BJ (cell line): ENCODE measurements at regions not wholly inside any gene's neighbourhood (a gene's known extent, or its start where the extent isn't known, plus 50 kb on each side); places are given as distances from the start of the nearest gene placed in this dataset.

Experiments used
- CTCF ChIA-PET: fragments of 350-600 bp; formaldehyde crosslinking; extraction: SDS; loops from one replicate; lab custom pipeline; 2021; ENCODE audit warnings: antibody characterized with exemption, inconsistent platforms; lab: Yijun Ruan, JAX
- POLR2A ChIA-PET: fragments of 300-600 bp; sonication (Branson Sonifier 250); formaldehyde crosslinking; extraction: SDS; loops from one replicate; lab custom pipeline; 2021; ENCODE audit warnings: antibody characterized with exemption; lab: Charles Lee
- DNase-seq: peaks from one replicate; pipeline ENCODE4 v3.0.0-alpha.2; 2011; ENCODE audit warnings: low read depth
- H3K27me3 ChIP-seq: 2 replicates; pipeline ENCODE4 v1.6.0; 2011; ENCODE audit warnings: low read length; ENCODE audit not compliant: control insufficient read depth, insufficient read depth
- H3K36me3 ChIP-seq: 2 replicates; pipeline ENCODE4 v1.5.1; 2011; ENCODE audit warnings: low read length; ENCODE audit not compliant: control insufficient read depth, insufficient read depth
- H3K4me3 ChIP-seq: 2 replicates; pipeline ENCODE4 v1.5.1; 2011; ENCODE audit warnings: low read depth, mild to moderate bottlenecking, control low read depth, low read length
- TF ChIP-seq, protein P1 (sequence below): IDR thresholded peaks from 2 replicates; pipeline ENCODE4 v1.5.1; 2011; ENCODE audit warnings: low read depth, mild to moderate bottlenecking, control low read depth, inconsistent platforms, low read length, moderate library complexity; ENCODE audit not compliant: insufficient read depth

DNA sequence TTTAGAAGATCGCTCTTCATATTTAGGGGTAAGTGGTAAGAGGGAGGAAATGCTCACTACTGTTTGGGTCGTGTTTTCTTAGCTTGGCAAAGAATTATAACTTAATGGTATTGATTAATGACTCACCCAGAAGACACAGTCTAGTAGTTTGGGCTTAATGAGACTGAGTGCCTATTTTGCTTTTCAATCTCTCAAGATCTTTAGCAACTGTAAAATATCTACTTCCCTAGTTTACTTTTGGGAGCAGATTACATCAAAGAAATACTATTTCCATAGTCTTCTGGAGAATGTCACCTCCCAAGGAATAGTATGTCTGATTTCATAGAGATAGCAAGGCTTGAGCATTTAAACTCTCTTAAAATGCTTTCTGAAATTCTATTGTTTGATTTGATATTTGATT lies 100.5 kb upstream of the SLC25A13 start:
- H3K27me3 ChIP-seq, result no peaks in the 10 kb centered on the region; the same call in 1 of the 2 replicates
- no peak overlapping the region for H3K4me3 ChIP-seq
- POLR2A ChIA-PET, result no interaction called here
- TF ChIP-seq, protein P1, sequence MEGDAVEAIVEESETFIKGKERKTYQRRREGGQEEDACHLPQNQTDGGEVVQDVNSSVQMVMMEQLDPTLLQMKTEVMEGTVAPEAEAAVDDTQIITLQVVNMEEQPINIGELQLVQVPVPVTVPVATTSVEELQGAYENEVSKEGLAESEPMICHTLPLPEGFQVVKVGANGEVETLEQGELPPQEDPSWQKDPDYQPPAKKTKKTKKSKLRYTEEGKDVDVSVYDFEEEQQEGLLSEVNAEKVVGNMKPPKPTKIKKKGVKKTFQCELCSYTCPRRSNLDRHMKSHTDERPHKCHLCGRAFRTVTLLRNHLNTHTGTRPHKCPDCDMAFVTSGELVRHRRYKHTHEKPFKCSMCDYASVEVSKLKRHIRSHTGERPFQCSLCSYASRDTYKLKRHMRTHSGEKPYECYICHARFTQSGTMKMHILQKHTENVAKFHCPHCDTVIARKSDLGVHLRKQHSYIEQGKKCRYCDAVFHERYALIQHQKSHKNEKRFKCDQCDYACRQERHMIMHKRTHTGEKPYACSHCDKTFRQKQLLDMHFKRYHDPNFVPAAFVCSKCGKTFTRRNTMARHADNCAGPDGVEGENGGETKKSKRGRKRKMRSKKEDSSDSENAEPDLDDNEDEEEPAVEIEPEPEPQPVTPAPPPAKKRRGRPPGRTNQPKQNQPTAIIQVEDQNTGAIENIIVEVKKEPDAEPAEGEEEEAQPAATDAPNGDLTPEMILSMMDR, result no peak
- no peaks in the 10 kb centered on the region for H3K36me3 ChIP-seq
- DNase-seq, result no peak
- CTCF ChIA-PET, result no interaction called here

DNA sequence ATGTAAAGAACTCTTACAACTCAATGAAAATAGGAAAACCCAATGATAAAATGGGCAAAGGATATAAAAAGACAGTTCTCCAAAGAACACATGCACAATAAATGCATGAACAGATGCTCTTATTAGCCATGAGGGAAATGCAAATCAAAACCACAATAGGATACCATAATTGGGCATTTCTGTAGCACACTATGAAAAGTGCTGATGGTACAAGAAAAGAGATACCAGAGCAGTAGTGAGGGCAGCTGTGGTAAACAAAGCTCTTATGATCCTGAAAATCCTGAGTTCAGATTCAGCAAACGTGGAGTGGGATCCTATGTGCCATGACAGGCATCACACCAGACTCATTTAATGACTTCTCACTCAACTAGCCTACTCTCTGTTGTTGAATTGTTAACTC lies 96.7 kb upstream of the SLC25A13 start:
- CTCF ChIA-PET, result no interaction called here
- TF ChIP-seq, protein P1, result no peak
- Histone ChIP-seq H3K4me3 (no peak overlapping the region), H3K36me3 (no peaks in the 10 kb centered on the region), H3K27me3 (no peaks in the 10 kb centered on the region; the same call in 1 of the 2 replicates)
- POLR2A ChIA-PET, result no interaction called here
- no peak for DNase-seq

DNA sequence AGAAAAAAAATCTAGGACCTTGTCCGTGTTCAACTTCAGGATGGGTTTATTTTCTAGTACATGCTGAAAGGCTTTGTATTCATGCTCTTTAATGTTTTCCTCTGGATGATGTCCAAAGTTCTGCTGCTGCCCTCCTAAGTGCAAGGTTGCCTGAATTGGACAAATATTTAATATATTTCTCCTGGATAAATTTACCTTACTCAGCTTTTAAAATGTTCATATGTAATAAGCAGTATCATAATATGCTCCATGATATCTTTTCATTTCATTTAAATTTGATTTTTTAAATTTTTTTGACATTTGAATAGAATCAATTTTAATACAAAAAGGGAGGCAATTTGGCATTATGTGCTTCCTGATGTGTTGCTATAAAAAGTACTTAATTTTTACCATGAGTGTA lies 95.9 kb upstream of the SLC25A13 start:
- no peak for DNase-seq
- POLR2A ChIA-PET, result no interaction called here
- no peak overlapping the region for H3K4me3 ChIP-seq
- CTCF ChIA-PET, result no interaction called here
- TF ChIP-seq, protein P1, result no peak
- no peaks in the 10 kb centered on the region for H3K36me3 ChIP-seq
- H3K27me3 ChIP-seq, result no peaks in the 10 kb centered on the region; the same call in 1 of the 2 replicates

DNA sequence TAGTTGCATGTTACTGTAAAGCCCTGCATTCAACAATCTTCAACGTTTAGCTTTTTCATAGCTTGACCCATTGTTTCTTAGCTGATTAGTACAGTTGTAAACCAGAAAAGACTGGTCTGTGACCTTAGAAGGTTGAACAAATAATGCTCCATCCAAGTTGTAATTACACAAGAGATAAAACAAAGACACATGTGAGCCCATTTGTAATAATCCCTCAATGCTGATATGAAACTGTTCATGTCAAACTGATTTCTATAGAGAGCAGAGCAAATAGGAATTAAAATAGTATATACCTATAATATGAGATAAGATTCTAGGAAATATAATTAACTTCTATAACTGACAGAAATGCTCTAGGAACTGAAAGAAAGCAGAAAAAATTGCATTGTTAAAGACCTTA lies 94.7 kb upstream of the SLC25A13 start:
- Histone ChIP-seq H3K36me3 (no peaks in the 10 kb centered on the region), H3K4me3 (no peak overlapping the region), H3K27me3 (no peaks in the 10 kb centered on the region; the same call in 1 of the 2 replicates)
- TF ChIP-seq, protein P1, result no peak
- CTCF ChIA-PET, result no interaction called here
- no peak for DNase-seq
- POLR2A ChIA-PET, result no interaction called here

DNA sequence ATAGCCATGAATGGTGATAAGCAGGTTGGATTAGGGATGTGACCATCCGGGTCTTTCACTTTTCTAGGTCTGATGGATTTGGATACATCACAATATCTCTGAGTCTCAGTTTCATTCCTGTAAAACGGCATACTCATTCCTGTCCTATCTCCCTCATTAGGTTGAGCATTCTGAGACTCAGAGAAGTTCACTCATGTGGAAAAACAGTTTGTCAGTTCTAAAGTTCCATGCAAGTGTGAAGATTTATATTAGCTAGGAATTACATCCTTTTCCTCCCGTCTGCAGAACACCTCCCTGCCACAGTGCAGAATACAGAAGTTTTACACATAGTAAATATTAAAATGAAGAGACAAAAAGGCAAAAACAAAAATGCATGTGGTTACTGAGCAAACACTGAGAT lies 94.2 kb upstream of the SLC25A13 start:
- no peak overlapping the region for H3K4me3 ChIP-seq
- H3K36me3 ChIP-seq, result no peaks in the 10 kb centered on the region
- POLR2A ChIA-PET, result interaction anchor here (0.6 kb wide), 1 partner anchor 9 kb away, joined by 3 read pairs; no protein-coding TSS in a partner anchor
- no peaks in the 10 kb centered on the region; the same call in 1 of the 2 replicates for H3K27me3 ChIP-seq
- CTCF ChIA-PET, result no interaction called here
- no peak for DNase-seq
- TF ChIP-seq, protein P1, result no peak
